Urothelium cell line (cell line): ENCODE measurements at regions not wholly inside any gene's neighbourhood (a gene's known extent, or its start where the extent isn't known, plus 50 kb on each side); places are given as distances from the start of the nearest gene placed in this dataset.
"Not testable (repeated sequence)": the region's sequence is repeated elsewhere in the genome, so short reads cannot be mapped to it uniquely, and the experiment has no call there.

Experiments
- DNase-seq: peaks from one replicate; pipeline ENCODE4 v3.0.0; 2011; ENCODE audit warnings: low spot score, mixed read lengths
- FAIRE-seq: peaks from 2 replicates; lab custom pipeline; 2011; peaks lifted over from hg19 to GRCh38; lab: Jason Lieb, UNC

DNA sequence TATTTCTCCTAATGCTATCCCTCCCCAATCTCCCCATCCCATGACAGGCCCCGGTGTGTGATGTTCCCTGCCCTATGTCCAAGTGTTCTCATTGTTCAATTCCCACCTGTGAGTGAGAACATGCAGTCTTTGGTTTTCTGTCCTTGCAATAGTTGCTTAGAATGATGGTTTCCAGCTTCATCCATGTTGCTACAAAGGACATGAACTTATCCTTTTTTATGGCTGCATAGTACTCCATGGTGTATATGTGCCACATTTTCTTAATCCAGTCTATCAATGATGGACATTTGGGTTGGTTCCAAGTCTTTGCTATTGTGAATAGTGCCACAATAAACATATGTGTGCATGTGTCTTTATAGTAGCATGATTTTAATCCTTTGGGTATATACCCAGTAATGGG, 51.3 kb upstream of the RIOK2 start:
- not testable (repeated sequence) for DNase-seq, FAIRE-seq

DNA sequence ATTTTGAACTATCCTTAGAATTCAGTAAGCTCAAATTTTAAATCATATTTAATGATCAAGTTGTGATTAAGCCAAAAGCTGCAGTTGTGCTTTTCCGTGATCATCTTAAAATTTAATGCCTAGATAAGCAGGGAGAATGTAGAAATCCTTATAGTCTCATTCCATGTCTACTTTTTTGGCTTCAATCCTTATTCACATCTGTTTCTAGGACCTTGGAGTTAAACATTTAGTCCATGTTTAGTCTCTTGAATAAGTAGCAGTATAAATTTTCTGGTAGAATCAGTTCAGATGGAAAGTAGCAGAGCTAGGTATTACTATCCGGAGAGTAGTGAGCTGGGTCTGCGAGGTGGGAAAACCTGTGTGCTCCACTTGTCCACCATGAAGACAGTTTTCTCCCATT, 59.3 kb upstream of the RIOK2 start:
- DNase-seq (no peak), FAIRE-seq (no peak)

DNA sequence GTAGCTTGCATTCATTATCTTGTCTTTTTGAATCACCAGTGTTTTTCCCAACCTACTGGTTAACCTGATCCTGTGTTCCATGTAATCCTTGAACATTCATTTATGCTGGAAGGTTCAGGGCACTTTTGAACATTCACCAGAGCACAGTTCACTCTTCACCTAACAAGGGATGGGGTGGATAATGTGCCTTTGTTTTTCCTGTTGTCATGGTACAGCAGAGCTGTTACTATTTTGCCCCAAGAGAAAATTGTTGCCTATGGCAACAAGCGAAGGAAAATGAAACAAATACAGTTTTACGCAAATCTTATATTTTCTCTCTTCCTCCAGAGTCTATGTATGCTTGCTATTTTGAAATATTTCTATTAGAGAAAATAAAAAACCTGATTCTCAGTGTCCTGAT, 60.3 kb upstream of the RIOK2 start:
- no peak for DNase-seq
- FAIRE-seq, result no peak

DNA sequence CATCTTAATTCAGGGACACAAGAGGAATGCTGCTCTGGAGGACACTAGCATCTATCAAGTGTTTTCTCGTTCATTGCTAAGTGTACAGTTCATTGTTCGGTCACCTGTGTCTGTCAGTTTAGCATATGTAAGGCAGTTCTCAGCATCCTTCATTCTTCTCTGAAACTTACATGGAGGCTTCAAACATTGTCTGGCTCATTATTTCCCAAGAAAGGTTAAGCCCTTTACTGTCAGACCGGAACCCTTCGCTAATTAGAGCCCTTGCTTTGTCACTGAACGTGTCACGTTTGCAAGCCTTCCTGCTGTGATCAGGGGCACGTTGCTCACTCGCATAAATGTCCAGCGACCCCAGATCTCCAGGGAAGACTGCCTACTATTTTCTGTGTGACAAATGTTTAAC, 62.3 kb upstream of the RIOK2 start:
- FAIRE-seq (no peak), DNase-seq (no peak)

DNA sequence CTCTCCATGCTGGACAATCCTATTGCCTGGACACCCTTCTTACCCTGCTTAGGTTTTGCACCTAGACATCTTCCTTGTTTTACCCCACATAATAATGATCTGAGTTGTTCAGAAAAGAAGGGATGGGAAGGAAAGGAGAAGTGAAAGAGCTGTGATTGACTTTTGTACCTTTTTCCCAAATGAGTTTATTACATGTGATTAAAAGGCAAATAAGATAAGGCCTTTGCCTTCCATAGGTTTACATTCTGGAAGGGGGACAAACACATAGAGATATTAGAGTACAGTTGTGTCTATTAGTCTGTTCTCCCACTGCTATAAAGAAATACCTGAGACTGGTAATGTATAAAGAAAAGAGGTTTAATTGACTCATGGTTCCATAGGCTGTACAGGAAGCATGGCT, 67.1 kb upstream of the RIOK2 start:
- DNase-seq, result no peak
- FAIRE-seq, result no peak

DNA sequence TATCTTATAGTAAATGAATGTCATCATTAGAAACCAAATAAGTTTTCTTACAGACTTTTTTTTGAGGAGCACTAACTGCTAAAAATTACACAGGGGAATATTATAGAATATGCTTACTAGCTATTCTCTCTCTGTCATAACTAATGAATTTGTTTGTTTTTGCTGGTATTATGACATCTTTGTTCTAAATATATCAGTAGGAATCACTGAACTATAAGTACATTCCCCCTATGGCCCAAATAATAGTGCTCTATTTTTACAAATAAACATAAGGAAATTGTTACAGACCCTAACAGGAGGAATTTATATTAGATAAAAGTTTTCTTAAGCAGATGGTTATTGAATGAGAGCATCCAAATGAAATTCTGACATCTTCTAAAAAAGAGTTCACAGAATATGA, 83.0 kb upstream of the RIOK2 start:
- FAIRE-seq, result no peak
- DNase-seq, result no peak

DNA sequence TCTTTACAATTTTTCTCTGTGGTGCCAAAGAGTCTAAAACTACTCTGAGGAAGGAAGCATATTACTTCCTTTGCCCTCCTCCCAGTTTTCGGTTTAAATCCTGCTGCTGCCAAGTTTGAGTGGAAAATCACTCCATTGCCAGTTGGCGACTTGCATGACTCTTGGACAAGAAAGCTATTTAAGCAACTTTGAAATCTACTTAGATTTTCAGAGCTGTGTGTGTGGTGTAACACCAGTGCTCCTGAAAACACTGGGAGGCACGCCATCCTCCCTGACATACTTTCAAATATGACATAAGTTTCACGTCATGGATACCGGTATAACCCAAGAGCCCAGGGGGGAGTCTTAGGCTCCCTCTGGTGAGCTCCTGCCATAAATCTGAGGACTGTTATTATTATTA, 83.5 kb upstream of the RIOK2 start:
- FAIRE-seq (no peak), DNase-seq (no peak)

DNA sequence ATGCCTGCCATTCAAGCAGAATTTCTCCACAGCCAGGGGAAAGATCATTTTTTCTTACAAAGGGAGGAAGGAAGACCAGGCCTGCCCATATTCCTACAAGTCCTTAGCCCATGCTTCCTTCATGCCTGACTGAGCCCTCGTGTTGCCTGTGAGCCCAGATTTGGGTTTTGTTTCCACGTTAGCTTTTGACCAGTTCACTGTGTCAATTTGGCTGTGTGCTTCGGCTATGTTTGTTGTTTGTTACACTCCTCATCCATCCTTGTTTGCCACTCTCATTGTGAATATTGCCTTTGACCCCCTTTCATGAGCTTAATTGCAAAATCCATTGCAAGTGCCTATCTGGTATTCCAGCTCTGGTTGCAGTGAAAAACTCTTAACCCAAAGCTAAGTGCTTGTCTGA, 84.7 kb upstream of the RIOK2 start:
- FAIRE-seq, result no peak
- DNase-seq, result no peak

DNA sequence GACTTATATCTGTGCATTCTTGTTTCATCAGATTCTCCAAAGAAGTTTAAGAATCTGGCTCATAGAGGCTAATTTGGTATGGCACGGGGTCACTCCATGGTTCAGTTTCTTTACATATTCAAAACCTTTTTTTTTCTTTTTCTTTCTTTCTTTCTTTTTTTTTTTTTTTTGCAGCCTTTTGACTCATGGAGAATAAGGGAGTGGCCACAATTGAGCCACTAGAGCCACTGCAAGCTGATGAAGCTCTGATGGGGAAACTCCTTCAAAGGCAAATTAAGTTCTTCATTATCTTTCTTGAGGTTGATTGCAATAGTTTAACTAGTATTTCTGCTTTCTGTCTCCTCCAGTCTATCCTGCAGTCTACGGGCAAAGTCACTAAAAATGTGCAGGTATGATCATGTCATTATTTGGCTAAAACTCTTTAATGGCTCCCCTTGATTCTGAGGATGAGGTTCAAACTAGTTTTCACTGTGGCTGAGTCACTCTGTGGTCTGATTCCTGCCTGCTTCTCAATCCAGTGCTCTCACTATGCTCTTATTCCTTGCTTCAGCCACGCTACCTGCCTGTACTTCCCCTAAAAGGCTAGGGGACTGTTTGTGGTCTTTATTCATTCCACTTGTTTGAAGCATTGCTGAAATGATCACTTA, 93.5 kb upstream of the RIOK2 start:
- no peak for FAIRE-seq
- no peak for DNase-seq

DNA sequence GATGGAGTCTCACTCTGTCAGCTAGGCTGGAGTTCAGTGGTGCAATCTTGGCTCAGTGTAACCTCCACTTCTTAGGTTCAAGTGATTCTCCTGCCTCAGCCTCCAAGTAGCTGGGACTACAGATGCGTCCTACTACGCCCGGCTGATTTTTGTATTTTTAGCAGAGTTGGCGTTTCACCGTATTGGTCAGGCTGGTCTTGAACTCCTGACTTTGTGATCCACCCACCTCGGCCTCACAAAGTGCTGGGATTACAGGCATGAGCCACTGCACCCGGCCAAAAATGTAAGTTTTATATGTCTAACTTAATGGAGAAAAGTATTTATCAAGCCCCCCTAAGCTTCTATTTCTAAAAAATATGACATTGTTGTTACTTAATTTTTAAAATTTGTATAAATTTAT, 98.2 kb upstream of the RIOK2 start:
- no peak for DNase-seq
- no peak for FAIRE-seq

DNA sequence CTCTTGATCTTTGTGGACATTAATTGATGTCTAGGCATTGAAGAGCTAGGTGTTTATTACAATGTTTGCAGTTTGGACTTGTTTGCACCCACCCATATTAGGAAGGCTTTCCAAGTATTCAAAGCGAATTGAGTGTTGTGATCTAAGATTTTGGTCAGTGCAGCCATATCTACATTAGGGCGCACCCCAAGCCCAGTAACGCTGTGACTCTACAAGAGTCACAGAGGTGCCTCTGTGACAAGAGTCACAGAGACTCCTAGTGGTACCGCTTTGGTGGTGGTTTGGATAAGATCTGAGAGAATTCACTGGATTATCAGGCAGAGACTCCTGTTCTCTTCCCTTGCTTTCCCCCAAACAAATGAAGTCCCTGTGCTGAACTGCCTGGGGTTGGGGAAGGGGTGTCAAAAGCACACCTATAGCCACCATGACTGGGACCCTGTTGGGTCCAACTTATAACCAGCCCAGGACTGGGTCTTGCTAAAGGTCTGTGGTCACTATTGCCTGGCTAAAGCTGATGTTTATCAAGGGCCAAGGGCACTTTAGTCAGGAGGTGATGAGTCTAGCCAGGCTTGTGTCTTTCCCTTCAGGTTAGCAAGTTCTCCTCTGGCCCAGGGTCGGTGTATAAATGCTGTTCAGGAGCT, 114.1 kb upstream of the RIOK2 start:
- peak; percentile 23 for DNase-seq
- FAIRE-seq, result no peak

DNA sequence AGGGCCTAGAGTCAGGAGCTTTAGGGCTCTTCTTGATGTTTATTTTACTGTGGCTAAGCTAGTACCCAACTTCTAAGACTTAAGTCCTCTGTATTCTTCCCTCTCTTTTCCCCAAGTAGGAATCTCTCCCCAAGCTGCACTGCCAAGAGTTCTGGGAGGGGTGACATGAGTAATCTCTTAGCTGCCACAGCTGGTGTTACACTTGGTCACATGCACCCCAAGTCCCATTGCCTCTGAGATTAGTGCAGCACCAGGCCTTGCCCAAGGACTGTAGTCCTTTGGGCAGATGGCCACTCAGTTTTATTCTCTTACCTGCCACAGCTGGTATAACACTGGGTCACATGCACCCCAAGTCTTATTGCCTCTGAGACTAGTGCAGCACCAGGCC, 114.7 kb upstream of the RIOK2 start:
- FAIRE-seq (no peak), DNase-seq (no peak)

DNA sequence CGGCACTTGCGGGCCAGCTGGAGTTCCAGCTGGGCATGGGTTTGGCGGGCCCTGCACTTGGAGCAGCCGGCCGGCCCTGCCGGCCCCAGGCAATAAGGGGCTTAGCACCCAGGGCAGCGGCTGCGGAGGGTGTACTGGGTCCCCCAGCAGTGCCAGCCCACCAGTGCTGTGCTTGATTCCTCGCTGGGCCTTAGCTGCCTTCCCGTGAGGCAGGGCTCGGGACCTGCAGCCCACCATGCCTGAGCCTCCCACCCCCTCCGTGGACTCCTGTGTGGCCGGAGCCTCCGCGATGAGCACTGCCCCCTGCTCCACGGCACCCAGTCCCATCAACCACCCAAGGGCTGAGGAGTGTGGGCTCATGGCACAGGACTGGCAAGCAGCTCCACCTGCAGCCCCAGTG, 118.1 kb upstream of the RIOK2 start:
- not testable (repeated sequence) for FAIRE-seq, DNase-seq

DNA sequence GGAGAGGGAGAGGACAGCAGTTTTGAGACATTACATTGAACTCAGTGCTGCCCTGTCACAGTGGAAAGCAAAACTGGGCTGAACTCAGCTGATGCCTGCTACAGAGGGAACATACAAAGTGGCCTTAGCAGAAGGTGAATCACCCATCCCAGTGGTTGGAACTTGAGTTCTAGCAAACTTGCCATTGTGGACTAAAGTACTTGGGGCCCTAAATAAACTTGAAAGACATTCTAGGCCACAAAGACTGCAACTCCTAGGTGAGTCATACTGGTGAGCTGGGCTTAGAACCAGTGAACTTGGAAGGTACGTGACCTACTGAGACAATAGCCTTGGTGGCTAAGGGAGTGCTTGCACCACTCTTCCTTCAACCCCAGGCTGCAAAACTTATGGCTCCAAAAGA, 155.7 kb upstream of the RIOK2 start:
- FAIRE-seq, result no peak

DNA sequence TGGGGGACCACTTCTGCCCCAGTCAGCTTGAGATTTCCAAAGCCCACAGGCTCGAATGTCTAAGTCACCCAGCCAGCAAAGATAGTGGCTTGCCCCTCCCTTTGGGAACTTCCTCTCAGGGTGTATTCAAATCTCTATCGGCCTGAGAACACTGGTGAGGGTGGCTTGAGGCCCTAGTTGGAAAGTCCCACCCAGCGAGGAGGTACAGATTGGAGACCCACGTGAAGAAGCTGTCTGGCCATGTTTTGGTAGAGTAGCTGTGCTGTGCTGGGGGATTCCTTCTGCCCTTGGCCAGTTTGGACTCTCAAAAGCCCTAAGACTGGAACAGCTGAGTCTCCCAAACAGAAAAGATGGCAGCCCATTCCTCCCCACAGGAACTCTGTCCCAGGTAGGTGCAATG, 172.7 kb upstream of the RIOK2 start:
- DNase-seq (no peak), FAIRE-seq (no peak)

More for the DNA sequence above, 155.7 kb upstream of the RIOK2 start:
- DNase-seq, result no peak

DNA sequence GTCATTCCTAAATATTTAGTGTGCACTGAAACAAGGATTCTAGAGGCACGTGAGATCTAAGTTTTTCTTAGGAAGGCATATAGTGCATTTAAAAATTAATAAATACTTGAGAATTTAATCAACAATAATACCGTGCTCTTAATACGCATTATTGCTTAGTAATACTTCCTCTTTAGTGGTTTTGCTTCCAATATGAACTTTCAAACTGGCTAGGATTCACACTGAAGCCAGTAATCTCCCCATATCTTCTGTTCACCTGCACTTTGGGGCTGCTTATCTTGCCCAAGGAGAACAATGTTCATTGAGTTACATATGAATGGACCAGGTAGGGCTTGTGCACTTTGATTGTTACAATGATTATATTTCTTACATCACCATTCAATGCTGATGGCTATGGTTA, 180.5 kb upstream of the RIOK2 start:
- FAIRE-seq, result no peak

DNA sequence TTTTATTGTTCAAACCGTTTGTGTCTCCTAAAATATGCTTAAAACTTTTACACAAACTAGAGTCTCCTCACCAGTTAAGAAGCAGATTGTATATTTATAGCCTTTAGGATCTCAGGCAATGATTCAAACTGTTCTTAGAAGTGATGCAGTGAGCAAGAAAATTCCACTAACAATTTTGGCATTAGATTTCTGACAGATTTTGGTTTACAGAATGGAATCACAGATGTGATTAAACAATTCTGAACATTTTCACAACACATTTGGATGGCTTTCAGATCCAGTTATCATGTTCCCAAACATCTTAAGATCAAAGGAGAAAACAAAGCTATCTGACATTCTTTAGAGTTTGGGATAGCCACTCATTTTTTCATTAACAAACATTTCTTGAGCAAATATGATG, 181.7 kb upstream of the RIOK2 start:
- no peak for DNase-seq
- no peak for FAIRE-seq

More for the DNA sequence above, 180.5 kb upstream of the RIOK2 start:
- DNase-seq, result no peak

DNA sequence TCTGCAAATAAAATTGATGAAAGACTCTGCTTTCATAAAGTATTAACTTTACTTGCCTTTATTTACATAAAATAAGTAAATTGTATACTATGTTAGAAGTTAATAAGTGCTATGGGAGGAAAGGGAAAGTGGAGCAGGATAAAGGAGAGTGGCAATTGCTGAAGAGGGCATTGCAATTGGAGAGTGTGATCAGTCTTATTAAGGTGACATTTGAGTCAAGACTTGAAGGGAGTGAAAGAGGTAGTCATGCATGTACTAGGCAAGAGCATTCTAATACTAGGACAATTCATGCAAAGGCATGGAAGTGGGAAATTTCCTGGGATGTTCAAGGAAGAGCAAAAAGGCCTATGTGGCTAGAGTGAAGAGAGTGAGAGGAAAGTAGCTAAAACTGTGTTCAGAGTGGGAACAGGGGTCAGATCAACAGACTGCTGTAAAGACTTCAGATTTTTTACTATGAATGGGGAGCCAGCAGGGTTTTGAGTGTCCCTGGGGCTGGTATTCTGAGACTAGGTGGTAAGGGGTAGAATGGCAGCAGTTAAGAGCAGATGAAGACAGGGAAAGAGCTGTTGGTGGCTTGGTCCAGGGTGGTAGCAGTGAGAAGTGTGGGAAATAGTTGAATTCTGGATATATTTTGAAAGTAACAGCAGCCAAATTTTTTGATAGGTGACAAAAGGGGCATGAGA, 182.3 kb upstream of the RIOK2 start:
- FAIRE-seq (no peak), DNase-seq (no peak)

DNA sequence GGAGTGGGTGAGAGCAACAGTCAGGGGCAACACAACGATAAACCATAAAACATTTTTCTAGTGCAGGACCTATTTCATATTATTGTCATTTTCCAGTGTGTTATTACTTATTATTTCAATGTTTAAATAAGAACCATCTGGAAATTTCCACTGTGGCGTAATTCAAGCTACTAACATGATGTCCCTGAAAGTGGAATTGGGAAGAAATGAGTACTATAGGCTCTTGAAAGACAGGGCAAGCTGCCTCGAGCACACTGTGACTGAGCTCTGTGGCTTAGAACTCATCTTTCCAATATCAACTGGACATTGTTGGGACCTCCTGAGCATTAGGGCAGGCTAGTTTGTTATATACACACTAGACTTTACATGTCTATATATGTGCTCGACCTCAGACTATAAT, 182.9 kb upstream of the RIOK2 start:
- DNase-seq (no peak), FAIRE-seq (no peak)

DNA sequence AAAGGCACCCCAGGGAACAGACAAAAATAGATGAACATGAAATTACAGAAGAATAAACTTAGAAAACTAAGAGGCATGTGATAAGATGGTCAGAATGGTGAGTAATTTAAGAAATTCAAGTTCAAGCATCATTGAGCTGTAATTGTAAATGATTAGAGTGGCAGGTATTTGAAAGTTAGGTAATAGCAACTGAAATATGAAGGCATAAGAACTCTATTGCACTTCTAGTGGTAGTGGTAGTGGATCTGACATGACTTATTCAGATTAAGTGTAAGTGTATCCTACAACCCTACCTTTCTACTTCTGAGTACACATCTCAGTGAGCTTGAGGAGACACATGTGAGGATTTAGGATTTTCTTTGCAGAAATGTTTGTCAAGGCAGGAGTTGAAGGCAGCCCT, 192.9 kb upstream of the RIOK2 start:
- FAIRE-seq, result no peak
- no peak for DNase-seq

DNA sequence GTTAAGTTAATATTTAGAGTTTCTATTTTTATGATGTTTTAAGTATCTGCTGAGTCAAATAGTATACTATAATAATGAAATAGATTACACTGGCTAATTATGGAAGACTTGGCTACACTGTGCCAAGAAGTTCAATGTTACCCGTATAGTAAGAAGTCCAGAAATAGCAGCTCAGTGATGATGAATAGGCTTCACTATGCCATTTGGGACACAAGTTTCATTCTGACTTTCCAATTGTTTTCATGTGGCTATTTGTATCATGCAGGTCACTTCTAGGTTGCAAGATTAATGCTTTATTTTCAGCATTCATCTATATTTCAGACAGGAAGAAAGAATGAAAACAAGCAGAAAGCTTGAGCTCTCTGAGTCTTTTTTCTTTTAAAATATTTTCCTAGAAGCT, 194.5 kb upstream of the RIOK2 start:
- DNase-seq, result no peak
- no peak for FAIRE-seq

DNA sequence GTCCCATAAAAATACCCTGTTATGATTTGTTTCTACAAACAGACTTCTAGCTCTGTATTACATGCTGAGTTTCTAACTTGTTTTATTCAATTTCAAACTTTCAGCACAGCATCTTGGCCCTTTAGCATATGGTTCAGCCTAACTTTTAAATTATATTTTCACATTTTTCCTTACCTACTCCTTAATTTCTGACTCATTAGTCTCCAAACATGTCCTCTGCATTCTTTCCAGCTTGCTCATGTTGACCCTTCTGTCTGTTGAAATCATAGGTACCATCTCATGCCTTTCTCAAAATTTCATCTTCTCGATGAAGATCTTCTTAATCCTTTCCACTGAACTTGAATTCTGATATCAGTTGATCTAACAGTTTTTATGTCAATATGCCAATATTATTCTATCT, 200.9 kb upstream of the RIOK2 start:
- FAIRE-seq, result no peak
- peak; percentile 34 for DNase-seq
